ENCODE measurements at regions not wholly inside any gene's neighbourhood (a gene's known extent, or its start where the extent isn't known, plus 50 kb on each side); places are given as distances from the start of the nearest gene placed in this dataset.

DNA sequence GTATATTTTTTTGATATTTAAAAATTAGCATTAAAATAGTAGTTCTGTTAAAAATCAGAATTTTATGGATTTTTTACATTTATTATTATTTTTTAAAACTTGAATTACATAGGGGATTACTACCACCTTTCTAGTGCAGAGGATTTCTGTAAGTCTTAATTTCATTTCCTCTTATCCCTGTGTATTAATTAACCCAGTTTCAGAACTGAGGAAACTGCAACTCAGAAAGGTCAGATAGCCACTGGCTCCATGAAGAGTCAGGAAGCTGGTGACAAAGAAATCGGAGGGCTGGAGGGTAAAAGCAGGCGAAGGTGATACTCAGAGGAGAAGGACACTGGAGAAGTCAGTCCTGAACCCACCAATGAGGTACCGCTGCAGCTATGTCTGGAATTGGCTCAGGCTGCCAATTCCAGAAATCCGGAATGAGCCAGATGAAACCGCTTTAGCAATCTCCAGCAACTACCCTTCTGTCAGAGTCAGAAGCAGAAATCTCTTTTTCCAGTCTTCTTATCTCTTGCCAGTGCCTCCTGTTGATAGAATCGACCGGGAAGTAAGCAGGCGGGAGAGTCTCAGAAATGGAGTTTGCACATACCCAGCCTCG lies 308.5 kb downstream of the SV2B start:
- ChIA-PET POLR2A (no interaction called here), RAD21 (ENCODE audit: unreplicated experiment) (no interaction called here), CTCF (interaction anchor here (1.2 kb wide), 1 partner anchor 20 kb away, joined by 4 read pairs; no protein-coding TSS in a partner anchor), SMC1A (ENCODE audit: uncharacterized antibody, unreplicated experiment) (interaction anchor here (1.1 kb wide), 1 partner anchor 12 kb away, joined by 3 read pairs; no protein-coding TSS in a partner anchor)
- in situ Hi-C loops (cut with MboI): no loop called here
- TF ChIP-seq TCF7 (IDR thresholded peaks at IDR 0.05; ENCODE audit: borderline replicate concordance) (no peak), ZNF24 (IDR thresholded peaks at IDR 0.05) (no peak), TARDBP (IDR thresholded peaks at IDR 0.05; ENCODE audit: borderline replicate concordance) (no peak), RAD21 (IDR thresholded peaks at IDR 0.05; ENCODE audit: insufficient read depth, low read depth, low read length) (no peak), POLR2A (IDR thresholded peaks at IDR 0.05; ENCODE audit: low read depth, low read length) (no peak), NRF1 (conservative IDR thresholded peaks at IDR 0.05; ENCODE audit: low read depth, low read length) (no peak), MXI1 (IDR thresholded peaks at IDR 0.05; ENCODE audit: low read depth, low read length) (no peak), EZH2 (IDR thresholded peaks at IDR 0.05; ENCODE audit: borderline replicate concordance, control insufficient read depth, low read depth, low read length) (no peak)
- TF ChIP-seq, protein P1, sequence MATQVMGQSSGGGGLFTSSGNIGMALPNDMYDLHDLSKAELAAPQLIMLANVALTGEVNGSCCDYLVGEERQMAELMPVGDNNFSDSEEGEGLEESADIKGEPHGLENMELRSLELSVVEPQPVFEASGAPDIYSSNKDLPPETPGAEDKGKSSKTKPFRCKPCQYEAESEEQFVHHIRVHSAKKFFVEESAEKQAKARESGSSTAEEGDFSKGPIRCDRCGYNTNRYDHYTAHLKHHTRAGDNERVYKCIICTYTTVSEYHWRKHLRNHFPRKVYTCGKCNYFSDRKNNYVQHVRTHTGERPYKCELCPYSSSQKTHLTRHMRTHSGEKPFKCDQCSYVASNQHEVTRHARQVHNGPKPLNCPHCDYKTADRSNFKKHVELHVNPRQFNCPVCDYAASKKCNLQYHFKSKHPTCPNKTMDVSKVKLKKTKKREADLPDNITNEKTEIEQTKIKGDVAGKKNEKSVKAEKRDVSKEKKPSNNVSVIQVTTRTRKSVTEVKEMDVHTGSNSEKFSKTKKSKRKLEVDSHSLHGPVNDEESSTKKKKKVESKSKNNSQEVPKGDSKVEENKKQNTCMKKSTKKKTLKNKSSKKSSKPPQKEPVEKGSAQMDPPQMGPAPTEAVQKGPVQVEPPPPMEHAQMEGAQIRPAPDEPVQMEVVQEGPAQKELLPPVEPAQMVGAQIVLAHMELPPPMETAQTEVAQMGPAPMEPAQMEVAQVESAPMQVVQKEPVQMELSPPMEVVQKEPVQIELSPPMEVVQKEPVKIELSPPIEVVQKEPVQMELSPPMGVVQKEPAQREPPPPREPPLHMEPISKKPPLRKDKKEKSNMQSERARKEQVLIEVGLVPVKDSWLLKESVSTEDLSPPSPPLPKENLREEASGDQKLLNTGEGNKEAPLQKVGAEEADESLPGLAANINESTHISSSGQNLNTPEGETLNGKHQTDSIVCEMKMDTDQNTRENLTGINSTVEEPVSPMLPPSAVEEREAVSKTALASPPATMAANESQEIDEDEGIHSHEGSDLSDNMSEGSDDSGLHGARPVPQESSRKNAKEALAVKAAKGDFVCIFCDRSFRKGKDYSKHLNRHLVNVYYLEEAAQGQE (IDR thresholded peaks at IDR 0.05; ENCODE audit: low read depth, low read length): no peak
- Histone ChIP-seq H3K79me2 (ENCODE audit: control insufficient read depth, insufficient read depth, low read length) (no peaks in the 10 kb centered on the region), H2AFZ (ENCODE audit: control insufficient read depth, low read depth, low read length) (no peak overlapping the region), H3K36me3 (ENCODE audit: control insufficient read depth in 2 of 2, insufficient read depth in 2 of 2, low read length in 1 of 2) (no peaks in the 10 kb centered on the region), H3K4me1 (ENCODE audit: control insufficient read depth, insufficient read depth, low read length) (no peaks in the 10 kb centered on the region), H3K27ac (ENCODE audit: control insufficient read depth, insufficient read depth) (no peak overlapping the region), H3K27me3 (replicated peaks in 1 of 2; ENCODE audit: control insufficient read depth in 2 of 2, insufficient read depth in 2 of 2, low read length in 1 of 2) (no peaks in the 10 kb centered on the region), H3K4me3 (no peak overlapping the region), H3K9me3 (replicated peaks; ENCODE audit: control insufficient read depth, insufficient read depth, low read length) (no peaks in the 10 kb centered on the region), H4K20me1 (ENCODE audit: control insufficient read depth, insufficient read depth) (no peaks in the 10 kb centered on the region), H3K9ac (ENCODE audit: control insufficient read depth, insufficient read depth, low read length) (no peak overlapping the region), H3K4me2 (ENCODE audit: control insufficient read depth, insufficient read depth) (no peak overlapping the region)
- no peak for FAIRE-seq
- BruUV-seq (replicated peaks): no TSS peak
- no peak for DNase-seq (ENCODE audit: low read depth, low spot score)
- 30% methylated on average over 9 of the region's 9 CpGs for WGBS (ENCODE audit: insufficient coverage, insufficient replicate concordance, low lambda C conversion rate, missing lambda C conversion rate)
- ATAC-seq: no peak
- intact Hi-C loops (cut with micrococcal nuclease; ENCODE audit: unreplicated experiment): no loop called here
